DOHH2 (cell line): ENCODE measurements at regions not wholly inside any gene's neighbourhood (a gene's known extent, or its start where the extent isn't known, plus 50 kb on each side); places are given as distances from the start of the nearest gene placed in this dataset.

ENCODE experiments used
- H3F3A ChIP-seq: fragments of 200-600 bp; sonication (generic), shearing (Covaris generic); 2 replicates; pipeline ENCODE4 v1.6.0; 2016; ENCODE audit warnings: antibody characterized with exemption, mild to moderate bottlenecking; ENCODE audit not compliant: control insufficient read depth, insufficient read depth
- H3K27ac ChIP-seq: fragments of 200-600 bp; sonication (generic); 2 replicates; pipeline ENCODE4 v1.5.1; 2014; ENCODE audit warnings: low read depth, mild to moderate bottlenecking, low read length, moderate library complexity
- H3K27me3 ChIP-seq: fragments of 200-600 bp; sonication (generic); 2 replicates; pipeline ENCODE4 v1.6.1; 2014; ENCODE audit warnings: mild to moderate bottlenecking, low read length, mixed read lengths; ENCODE audit not compliant: control insufficient read depth
- H3K36me3 ChIP-seq: fragments of 200-600 bp; sonication (generic); 2 replicates; pipeline ENCODE4 v1.6.1; 2014; ENCODE audit warnings: mild to moderate bottlenecking, low read length, moderate library complexity, mixed read lengths; ENCODE audit not compliant: control insufficient read depth
- H3K4me1 ChIP-seq: fragments of 200-600 bp; sonication (generic); 2 replicates; pipeline ENCODE4 v1.6.1; 2014; ENCODE audit warnings: mild to moderate bottlenecking, low read length, mixed read lengths; ENCODE audit not compliant: control insufficient read depth
- H3K4me2 ChIP-seq: fragments of 200-600 bp; sonication (generic); 2 replicates; pipeline ENCODE4 v1.6.0; 2014; ENCODE audit warnings: mild to moderate bottlenecking, low read length, moderate library complexity
- H3K4me3 ChIP-seq: fragments of 200-600 bp; sonication (generic); 2 replicates; pipeline ENCODE4 v1.5.1; 2014; ENCODE audit warnings: mild to moderate bottlenecking, low read length, mixed read lengths
- H3K79me2 ChIP-seq: fragments of 200-600 bp; sonication (generic); 2 replicates; pipeline ENCODE4 v1.6.1; 2014; ENCODE audit warnings: mild to moderate bottlenecking, low read length, mixed read lengths; ENCODE audit not compliant: control insufficient read depth
- H3K9me2 ChIP-seq: fragments of 200-600 bp; sonication (generic); replicated peaks from 2 replicates; pipeline ENCODE4 v1.6.1; 2014; ENCODE audit warnings: mild to moderate bottlenecking, low read length, mixed read lengths; ENCODE audit not compliant: control insufficient read depth
- H3K9me3 ChIP-seq: fragments of 200-600 bp; sonication (generic); 2 replicates; pipeline ENCODE4 v1.6.1; 2014; ENCODE audit warnings: antibody characterized with exemption, low read length, mixed read lengths; ENCODE audit not compliant: control insufficient read depth, insufficient read depth
- H4K20me1 ChIP-seq: fragments of 200-600 bp; sonication (generic); 2 replicates; pipeline ENCODE4 v1.6.0; 2014; ENCODE audit warnings: low read depth, mild to moderate bottlenecking, antibody characterized with exemption, low read length, moderate library complexity; ENCODE audit not compliant: control insufficient read depth, insufficient read depth
- EZH2phosphoT487 ChIP-seq: fragments of 200-600 bp; sonication (generic); IDR thresholded peaks from 2 replicates; pipeline ENCODE4 v1.6.1; 2017; ENCODE audit warnings: borderline replicate concordance, mild to moderate bottlenecking, antibody characterized with exemption, low read length, moderate library complexity, mixed read lengths
- TF ChIP-seq, protein P1 (sequence below): fragments of 200-600 bp; sonication (generic); IDR thresholded peaks from one replicate; pipeline ENCODE4 v1.5.1; 2014; ENCODE audit warnings: antibody characterized with exemption, mild to moderate bottlenecking, low read depth, low read length; ENCODE audit not compliant: poor library complexity, severe bottlenecking

DNA sequence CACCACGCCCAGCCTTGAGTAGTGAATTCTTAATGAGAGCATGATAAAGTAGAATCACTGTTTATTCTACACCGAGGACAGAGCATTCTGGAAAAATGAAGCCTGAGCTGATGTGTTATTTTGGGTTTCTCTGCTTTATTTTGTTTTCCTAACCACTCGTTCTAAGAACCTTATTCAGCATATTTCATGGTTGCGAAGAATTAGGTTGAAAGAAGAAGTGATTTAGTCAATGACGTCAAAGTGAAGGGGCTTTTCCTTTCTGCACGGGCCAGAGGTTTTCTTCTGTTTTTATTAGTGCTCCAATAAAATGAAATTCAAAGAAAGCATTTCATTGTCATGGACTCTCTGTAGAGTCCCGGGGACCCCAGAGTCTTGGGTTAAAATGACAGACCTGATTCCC lies 178.5 kb downstream of the MAF start:
- Histone ChIP-seq H3K27ac (no peak overlapping the region), H3K36me3 (no peaks in the 10 kb centered on the region), H4K20me1 (no peaks in the 10 kb centered on the region), H3K4me2 (no peak overlapping the region), H3F3A (no peaks in the 10 kb centered on the region), H3K27me3 (no peaks in the 10 kb centered on the region), H3K9me2 (no peaks in the 10 kb centered on the region), H3K79me2 (no peaks in the 10 kb centered on the region), H3K4me3 (no peak overlapping the region), H3K4me1 (peaks cover 16% of the 10 kb centered on the region), H3K9me3 (no peaks in the 10 kb centered on the region)
- TF ChIP-seq EZH2phosphoT487 = no peak
- TF ChIP-seq, protein P1, sequence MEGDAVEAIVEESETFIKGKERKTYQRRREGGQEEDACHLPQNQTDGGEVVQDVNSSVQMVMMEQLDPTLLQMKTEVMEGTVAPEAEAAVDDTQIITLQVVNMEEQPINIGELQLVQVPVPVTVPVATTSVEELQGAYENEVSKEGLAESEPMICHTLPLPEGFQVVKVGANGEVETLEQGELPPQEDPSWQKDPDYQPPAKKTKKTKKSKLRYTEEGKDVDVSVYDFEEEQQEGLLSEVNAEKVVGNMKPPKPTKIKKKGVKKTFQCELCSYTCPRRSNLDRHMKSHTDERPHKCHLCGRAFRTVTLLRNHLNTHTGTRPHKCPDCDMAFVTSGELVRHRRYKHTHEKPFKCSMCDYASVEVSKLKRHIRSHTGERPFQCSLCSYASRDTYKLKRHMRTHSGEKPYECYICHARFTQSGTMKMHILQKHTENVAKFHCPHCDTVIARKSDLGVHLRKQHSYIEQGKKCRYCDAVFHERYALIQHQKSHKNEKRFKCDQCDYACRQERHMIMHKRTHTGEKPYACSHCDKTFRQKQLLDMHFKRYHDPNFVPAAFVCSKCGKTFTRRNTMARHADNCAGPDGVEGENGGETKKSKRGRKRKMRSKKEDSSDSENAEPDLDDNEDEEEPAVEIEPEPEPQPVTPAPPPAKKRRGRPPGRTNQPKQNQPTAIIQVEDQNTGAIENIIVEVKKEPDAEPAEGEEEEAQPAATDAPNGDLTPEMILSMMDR = no peak

DNA sequence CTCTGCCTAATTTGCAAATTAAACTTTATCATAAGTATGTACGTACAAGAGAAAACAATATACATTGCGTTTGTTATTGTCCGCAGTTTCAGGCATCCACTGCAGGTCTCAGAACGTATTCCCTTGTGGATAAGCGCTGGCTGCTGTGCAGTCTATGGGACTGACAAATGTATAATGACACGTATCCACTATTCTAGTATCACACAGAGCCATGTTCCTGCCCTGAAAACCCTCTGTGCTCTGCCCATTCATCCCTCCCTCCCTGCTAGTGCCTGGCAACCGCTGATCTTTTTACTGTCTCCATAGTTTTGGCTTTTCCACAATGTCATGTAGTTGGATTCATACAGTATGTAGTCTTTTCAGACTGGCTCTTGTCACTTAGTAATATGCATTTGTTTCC lies 179.4 kb downstream of the MAF start:
- H3K27ac ChIP-seq = no peak overlapping the region
- no peaks in the 10 kb centered on the region for H3F3A ChIP-seq
- no peaks in the 10 kb centered on the region for H3K9me3 ChIP-seq
- peaks cover 17% of the 10 kb centered on the region for H3K4me1 ChIP-seq
- no peaks in the 10 kb centered on the region for H3K36me3 ChIP-seq
- H3K4me3 ChIP-seq = no peak overlapping the region
- H3K79me2 ChIP-seq = no peaks in the 10 kb centered on the region
- H3K9me2 ChIP-seq = no peaks in the 10 kb centered on the region
- no peaks in the 10 kb centered on the region for H4K20me1 ChIP-seq
- no peaks in the 10 kb centered on the region for H3K27me3 ChIP-seq
- TF ChIP-seq, protein P1 = no peak
- no peak for TF ChIP-seq EZH2phosphoT487
- H3K4me2 ChIP-seq = no peak overlapping the region

DNA sequence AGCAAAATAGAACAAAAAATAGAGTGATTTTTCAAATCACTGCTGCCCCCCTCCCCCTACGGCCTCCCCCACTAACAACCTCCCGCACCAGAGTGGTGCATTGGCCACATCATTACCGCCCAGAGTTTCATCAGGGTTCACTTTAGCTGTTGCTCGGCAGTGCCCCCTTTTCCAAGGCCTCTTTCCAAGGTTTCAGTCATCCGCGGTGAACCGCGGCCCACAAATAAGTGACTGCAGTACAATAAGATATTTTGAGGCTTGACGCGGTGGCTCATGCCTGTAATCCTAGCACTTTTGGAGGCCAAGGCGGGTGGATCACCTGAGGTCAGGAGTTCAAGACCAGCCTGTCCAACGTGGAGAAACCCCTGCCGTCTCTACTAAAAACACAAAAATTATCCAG lies 180.0 kb downstream of the MAF start:
- Histone ChIP-seq H3K4me1 (peaks cover 20% of the 10 kb centered on the region), H3K4me3 (no peak overlapping the region), H3K79me2 (no peaks in the 10 kb centered on the region), H3K27ac (no peak overlapping the region), H3K9me3 (no peaks in the 10 kb centered on the region), H3K36me3 (no peaks in the 10 kb centered on the region), H3K4me2 (no peak overlapping the region), H3K9me2 (no peaks in the 10 kb centered on the region), H4K20me1 (no peaks in the 10 kb centered on the region), H3F3A (no peaks in the 10 kb centered on the region), H3K27me3 (no peaks in the 10 kb centered on the region)
- no peak for TF ChIP-seq EZH2phosphoT487
- TF ChIP-seq, protein P1 = no peak

DNA sequence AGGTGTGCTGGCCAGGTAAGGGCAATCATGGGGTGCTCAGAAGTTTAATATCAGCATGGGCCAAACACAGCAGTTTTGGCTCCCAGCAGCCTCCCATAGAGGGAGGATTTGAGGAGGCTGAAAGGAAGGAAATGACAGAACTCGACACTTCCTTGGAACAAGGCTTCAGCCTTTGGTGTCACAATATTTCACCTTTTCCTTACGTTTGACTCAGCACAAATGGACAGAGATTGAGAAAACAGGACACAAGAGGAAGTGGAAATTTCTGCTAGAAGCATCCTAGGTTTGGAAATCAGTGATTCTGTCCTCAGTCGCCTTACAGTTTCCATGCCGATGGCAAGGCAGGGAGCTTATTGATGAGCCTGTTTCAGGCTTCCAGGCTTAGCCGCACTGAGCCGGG lies 181.4 kb downstream of the MAF start:
- Histone ChIP-seq H3F3A (no peaks in the 10 kb centered on the region), H3K4me3 (no peak overlapping the region), H3K9me3 (no peaks in the 10 kb centered on the region), H3K27me3 (no peaks in the 10 kb centered on the region), H3K9me2 (no peaks in the 10 kb centered on the region), H3K4me1 (peaks cover 20% of the 10 kb centered on the region), H3K36me3 (no peaks in the 10 kb centered on the region), H4K20me1 (no peaks in the 10 kb centered on the region), H3K27ac (no peak overlapping the region), H3K4me2 (no peak overlapping the region), H3K79me2 (no peaks in the 10 kb centered on the region)
- no peak for TF ChIP-seq EZH2phosphoT487
